ENCODE measurements at regions not wholly inside any gene's neighbourhood (a gene's known extent, or its start where the extent isn't known, plus 50 kb on each side); places are given as distances from the start of the nearest gene placed in this dataset.

- no peak overlapping the region for H2BK20ac ChIP-seq (ENCODE audit: low read length)
- no peaks in the 10 kb centered on the region for H3K23me2 ChIP-seq (ENCODE audit: low read depth, low read length)
- H3K4me3 ChIP-seq (ENCODE audit: extremely low read depth in 1 of 4, insufficient read depth in 2 of 4, low read depth in 3 of 4, low read length in 4 of 4), result no peak overlapping the region
- no peak overlapping the region for H2BK120ac ChIP-seq (replicated peaks; ENCODE audit: low read depth, low read length)
- no peaks in the 10 kb centered on the region for H3K36me3 ChIP-seq (ENCODE audit: control insufficient read depth in 2 of 4, insufficient read depth in 4 of 4, low read length in 3 of 4)
- no peak overlapping the region for H4K8ac ChIP-seq (ENCODE audit: extremely low read depth, insufficient read depth, low read length)
- DNase-seq (ENCODE audit: low read depth in 1 of 2, low spot score in 2 of 2) (no peak), FAIRE-seq (no peak)
- H3K23ac ChIP-seq (ENCODE audit: insufficient read length), result no peak overlapping the region
- no peak overlapping the region for H2AK5ac ChIP-seq (ENCODE audit: low read depth, low read length)
- no peak overlapping the region for H3K27ac ChIP-seq (ENCODE audit: low read depth, low read length)
- CTCF ChIA-PET (ENCODE audit: partially characterized antibody), result interaction anchor here (0.7 to 1.7 kb wide), 6 partner anchors 10 to 1975 kb away, joined by 3 to 4 read pairs (median 3); no protein-coding TSS in a partner anchor
- H3K9ac ChIP-seq (replicated peaks in 1 of 4; ENCODE audit: extremely low read depth in 1 of 4, low read depth in 3 of 4, low read length in 3 of 4), result no peak overlapping the region
- no peak overlapping the region for H4K91ac ChIP-seq (replicated peaks; ENCODE audit: insufficient read length, low read length)
- no peaks in the 10 kb centered on the region for H3K79me2 ChIP-seq (ENCODE audit: control insufficient read depth in 1 of 2, insufficient read depth in 2 of 2, low read length in 2 of 2)
- peaks cover 0 to 3% (median 0%) of the 10 kb centered on the region in 4 experiments; a peak in 1 of 7 replicates for H3K4me1 ChIP-seq (replicated peaks in 1 of 4; ENCODE audit: control insufficient read depth in 3 of 4, insufficient read depth in 4 of 4, low read length in 3 of 4)
- H3K9me3 ChIP-seq (ENCODE audit: insufficient read depth in 2 of 2, low read depth in 1 of 2, low read length in 1 of 2), result 0 out of 4 replicates have a peak, but pooled peaks cover 0 to 4% of the 10 kb centered on the region in 2 experiments
- no peak overlapping the region for H3K4ac ChIP-seq (replicated peaks; ENCODE audit: insufficient read length, low read depth, low read length)
- WGBS, 2 experiments (ENCODE audit: extremely low coverage in 1 of 2, insufficient coverage in 1 of 2, insufficient read length in 1 of 2, insufficient replicate concordance in 2 of 2, low coverage in 1 of 2, low lambda C conversion rate in 2 of 2, missing lambda C conversion rate in 1 of 2), result 95% methylated on average over 2 of the region's 2 CpGs; no CpG with 5 or more reads in 1 of the 2 experiments
- H2BK12ac ChIP-seq (ENCODE audit: low read depth, low read length), result no peak overlapping the region
- POLR2A ChIA-PET (ENCODE audit: partially characterized antibody), result no interaction called here
- H3K56ac ChIP-seq (replicated peaks; ENCODE audit: insufficient read length, low read depth, low read length), result no peak overlapping the region
- H4K5ac ChIP-seq (ENCODE audit: insufficient read length, low read depth, low read length), result no peak overlapping the region
- H4K20me1 ChIP-seq (replicated peaks in 1 of 2; ENCODE audit: control insufficient read depth in 1 of 2, insufficient read depth in 2 of 2, low read length in 2 of 2), result no peaks in the 10 kb centered on the region
- no peak overlapping the region for H2AFZ ChIP-seq (ENCODE audit: low read length)
- no peak overlapping the region for H2BK5ac ChIP-seq (ENCODE audit: low read depth, low read length)
- no peak overlapping the region for H3K4me2 ChIP-seq (ENCODE audit: insufficient read depth in 1 of 2, low read depth in 2 of 2, low read length in 2 of 2)
- no peaks in the 10 kb centered on the region for H3K27me3 ChIP-seq (replicated peaks in 1 of 4; ENCODE audit: control insufficient read depth in 3 of 4, extremely low read depth in 1 of 4, insufficient read depth in 3 of 4, low read length in 3 of 4)
- no peak overlapping the region for H3K18ac ChIP-seq (ENCODE audit: extremely low read depth, low read length)
- no peaks in the 10 kb centered on the region for H3K79me1 ChIP-seq (ENCODE audit: low read depth, low read length)
- no peak overlapping the region for H3K14ac ChIP-seq (ENCODE audit: insufficient read length)
- H2BK15ac ChIP-seq (ENCODE audit: low read length), result no peak overlapping the region
- no peak for TF ChIP-seq SIX5 (IDR thresholded peaks at IDR 0.05; ENCODE audit: low read depth, low read length)
- TF ChIP-seq FOSL1 (IDR thresholded peaks at IDR 0.05; ENCODE audit: insufficient read depth, low read depth, low read length), result no peak
- no peak for TF ChIP-seq CHD2 (IDR thresholded peaks at IDR 0.05; ENCODE audit: low read length)
- TF ChIP-seq, protein P1, sequence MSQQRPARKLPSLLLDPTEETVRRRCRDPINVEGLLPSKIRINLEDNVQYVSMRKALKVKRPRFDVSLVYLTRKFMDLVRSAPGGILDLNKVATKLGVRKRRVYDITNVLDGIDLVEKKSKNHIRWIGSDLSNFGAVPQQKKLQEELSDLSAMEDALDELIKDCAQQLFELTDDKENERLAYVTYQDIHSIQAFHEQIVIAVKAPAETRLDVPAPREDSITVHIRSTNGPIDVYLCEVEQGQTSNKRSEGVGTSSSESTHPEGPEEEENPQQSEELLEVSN (IDR thresholded peaks at IDR 0.05), result no peak
- TF ChIP-seq YY1 (IDR thresholded peaks at IDR 0.05; ENCODE audit: low read depth, low read length), result no peak
- TF ChIP-seq NANOG (IDR thresholded peaks at IDR 0.05; ENCODE audit: insufficient read depth, low read depth, low read length, poor library complexity, severe bottlenecking), result no peak
- no peak for TF ChIP-seq SP4 (IDR thresholded peaks at IDR 0.05; ENCODE audit: low read length)
- TF ChIP-seq RAD21 (IDR thresholded peaks at IDR 0.05 in 1 of 2, conservative IDR thresholded peaks at IDR 0.05 in 1 of 2; ENCODE audit: low read depth in 2 of 2, low read length in 2 of 2), result no peak
- TF ChIP-seq SUZ12 (IDR thresholded peaks at IDR 0.05; ENCODE audit: low read length), result no peak
- no peak for TF ChIP-seq EP300 (IDR thresholded peaks at IDR 0.05; ENCODE audit: borderline replicate concordance in 1 of 2, low read depth in 2 of 2, low read length in 2 of 2)
Measured at GRCh38 chr12:25014961-25015360, 66.1 kb upstream of the BCAT1 start.
